Skin epidermis (tissue), 12 donors: ENCODE measurements at regions not wholly inside any gene's neighbourhood (a gene's known extent, or its start where the extent isn't known, plus 50 kb on each side); places are given as distances from the start of the nearest gene placed in this dataset.

Experiments used
- H3K27ac ChIP-seq, 21 experiments: fragments of 200-600 bp; sonication (generic) in 11 of 21; one replicate each; pipeline ENCODE4 v1.5.0; 2020; ENCODE audit warnings: mild to moderate bottlenecking in 3 of 21, inconsistent platforms in 2 of 21, moderate library complexity in 2 of 21
- H3K4me3 ChIP-seq, 7 experiments: fragments of 200-600 bp; sonication (generic) in 2 of 7; one replicate each; pipeline ENCODE4 v1.5.0; 2020; ENCODE audit warnings: inconsistent platforms in 2 of 7, mild to moderate bottlenecking in 2 of 7, moderate library complexity in 1 of 7

GRCh38 chr10:44756216-44756615 lies 154.9 kb upstream of the TMEM72 start:
- Histone ChIP-seq H3K4me3 (no peak overlapping the region), H3K27ac (no peak overlapping the region)

GRCh38 chr10:44757551-44758205 lies 153.5 kb upstream of the TMEM72 start:
- Histone ChIP-seq H3K27ac (no peak overlapping the region), H3K4me3 (no peak overlapping the region)

- H3K27ac ChIP-seq = no peak overlapping the region
- no peak overlapping the region for H3K4me3 ChIP-seq
Measured at GRCh38 chr10:44759122-44759521, 152.0 kb upstream of the TMEM72 start.

- Histone ChIP-seq H3K27ac (no peak overlapping the region), H3K4me3 (no peak overlapping the region)
Measured at GRCh38 chr10:44760513-44760912, 150.6 kb upstream of the TMEM72 start.

GRCh38 chr10:44761076-44761475 lies 150.1 kb upstream of the TMEM72 start:
- Histone ChIP-seq H3K27ac (no peak overlapping the region), H3K4me3 (no peak overlapping the region)

GRCh38 chr10:44763331-44763730 lies 147.8 kb upstream of the TMEM72 start:
- Histone ChIP-seq H3K27ac (no peak overlapping the region), H3K4me3 (no peak overlapping the region)

- Histone ChIP-seq H3K27ac (no peak overlapping the region), H3K4me3 (no peak overlapping the region)
Measured at GRCh38 chr10:44765299-44765698, 145.8 kb upstream of the TMEM72 start.

GRCh38 chr10:44766631-44767030 lies 144.5 kb upstream of the TMEM72 start:
- Histone ChIP-seq H3K27ac (no peak overlapping the region), H3K4me3 (no peak overlapping the region)

GRCh38 chr10:44769450-44769849 lies 141.7 kb upstream of the TMEM72 start:
- H3K27ac ChIP-seq = no peak overlapping the region
- H3K4me3 ChIP-seq = no peak overlapping the region

- Histone ChIP-seq H3K4me3 (no peak overlapping the region), H3K27ac (no peak overlapping the region)
Measured at GRCh38 chr10:44771233-44771995, 139.7 kb upstream of the TMEM72 start.

GRCh38 chr10:44773565-44773964 lies 137.6 kb upstream of the TMEM72 start:
- no peak overlapping the region for H3K27ac ChIP-seq
- H3K4me3 ChIP-seq = no peak overlapping the region

- H3K27ac ChIP-seq = no peak overlapping the region
Measured at GRCh38 chr10:44774676-44775401, 136.3 kb upstream of the TMEM72 start.

GRCh38 chr10:44775402-44775741 lies 135.8 kb upstream of the TMEM72 start:
- Histone ChIP-seq H3K4me3 (no peak overlapping the region), H3K27ac (no peak overlapping the region)

More at GRCh38 chr10:44774676-44775401, 136.3 kb upstream of the TMEM72 start:
- no peak overlapping the region for H3K4me3 ChIP-seq

- no peak overlapping the region for H3K27ac ChIP-seq
- H3K4me3 ChIP-seq = no peak overlapping the region
Measured at GRCh38 chr10:44776181-44776580, 135.0 kb upstream of the TMEM72 start.

- Histone ChIP-seq H3K4me3 (no peak overlapping the region), H3K27ac (no peak overlapping the region)
Measured at GRCh38 chr10:44779511-44779910, 131.6 kb upstream of the TMEM72 start.

GRCh38 chr10:44780426-44780825 lies 130.7 kb upstream of the TMEM72 start:
- H3K27ac ChIP-seq = no peak overlapping the region
- H3K4me3 ChIP-seq = no peak overlapping the region

GRCh38 chr10:44781131-44781530 lies 130.0 kb upstream of the TMEM72 start:
- Histone ChIP-seq H3K27ac (no peak overlapping the region), H3K4me3 (no peak overlapping the region)

GRCh38 chr10:44786286-44786850 lies 124.8 kb upstream of the TMEM72 start:
- Histone ChIP-seq H3K27ac (no peak overlapping the region), H3K4me3 (no peak overlapping the region)

- no peak overlapping the region for H3K4me3 ChIP-seq
Measured at GRCh38 chr10:44787480-44788075, 123.6 kb upstream of the TMEM72 start.

More at GRCh38 chr10:44787480-44788075, 123.6 kb upstream of the TMEM72 start:
- H3K27ac ChIP-seq = no peak overlapping the region
